Prostate gland (tissue), 2 donors: ENCODE measurements at regions not wholly inside any gene's neighbourhood (a gene's known extent, or its start where the extent isn't known, plus 50 kb on each side); places are given as distances from the start of the nearest gene placed in this dataset.

Source experiments
- DNase-seq: peaks from one replicate; pipeline ENCODE4 v3.0.0-alpha.2; 2019; ENCODE audit warnings: low spot score
- H3K27ac ChIP-seq, 2 donors: fragments of 200-600 bp; sonication (generic); 2 replicates each; pipeline ENCODE4 v1.5.1; 2017 to 2019
- H3K27me3 ChIP-seq: fragments of 200-600 bp; sonication (generic); replicated peaks from 2 replicates; pipeline ENCODE4 v1.5.1; 2019; ENCODE audit not compliant: insufficient read depth
- H3K36me3 ChIP-seq, 2 donors: fragments of 200-600 bp; sonication (generic); 1 replicate in 1 of 2; 2 replicates in 1 of 2; pipeline versions ENCODE4 v1.5.1 to v1.8.1; 2017 to 2019
- H3K4me1 ChIP-seq: fragments of 200-600 bp; sonication (generic); replicated peaks from 2 replicates; pipeline ENCODE4 v1.5.1; 2019
- H3K4me3 ChIP-seq, 2 donors: fragments of 200-600 bp; sonication (generic); 2 replicates each; pipeline ENCODE4 v1.5.1; 2017 to 2019
- H3K9me3 ChIP-seq: fragments of 200-600 bp; sonication (generic); 2 replicates; pipeline ENCODE4 v1.5.1; 2017
- POLR2A ChIP-seq: fragments of 450-650 bp; IDR thresholded peaks from one replicate; pipeline ENCODE4 v1.6.1; 2016; ENCODE audit warnings: antibody characterized with exemption, mild to moderate bottlenecking
- POLR2AphosphoS5 ChIP-seq: sonication (generic); formaldehyde crosslinking; IDR thresholded peaks from one replicate; pipeline ENCODE4 v1.6.1; 2017; ENCODE audit warnings: antibody characterized with exemption
- WGBS: methylation state at CpG from one replicate; pipeline ENCODE4 v1.1.5; 2018; 5-methylcytosine and 5-hydroxymethylcytosine counted together
- intact Hi-C: fragments of 100-400 bp; cut with DNase I; formaldehyde crosslinking; loops from one replicate; pipeline ENCODE4 v1.14.2; 2022
- TF ChIP-seq, protein P1 (sequence below), 4 experiments: fragments of 200-600 bp in 2 of 4; fragments of 450-650 bp in 2 of 4; sonication (generic) in 2 of 4; IDR thresholded peaks; 1 replicate in 3 of 4; 2 replicates in 1 of 4; pipeline ENCODE4 v1.5.1; 2016 to 2019; ENCODE audit warnings: antibody characterized with exemption in 4 of 4, mild to moderate bottlenecking in 2 of 4, moderate library complexity in 2 of 4

DNA sequence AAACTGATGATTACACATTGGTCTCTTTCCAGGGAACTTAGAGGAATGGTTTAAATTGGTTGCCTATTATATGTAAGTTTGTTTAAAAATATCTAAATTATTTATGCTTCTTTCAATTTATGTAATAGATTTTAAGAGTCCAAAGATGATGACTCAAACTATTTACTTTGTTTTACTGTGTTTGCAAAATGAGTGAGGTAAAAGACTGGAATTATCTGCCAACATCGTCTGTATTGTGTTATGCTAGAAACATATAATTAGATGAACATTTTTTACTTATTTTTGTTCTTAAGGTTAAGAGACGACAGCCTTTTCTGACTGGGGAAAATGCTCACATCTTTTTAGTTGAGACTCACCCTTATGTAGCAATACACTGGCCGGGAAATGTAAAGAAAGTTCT is 51.1 kb upstream of the SYTL5 start:
- Histone ChIP-seq H3K4me1 (no peaks in the 10 kb centered on the region), H3K27ac (no peak overlapping the region), H3K9me3 (no peaks in the 10 kb centered on the region), H3K27me3 (no peaks in the 10 kb centered on the region), H3K4me3 (no peak overlapping the region), H3K36me3 (no peaks in the 10 kb centered on the region)
- no peak for DNase-seq
- 53% methylated on average over 3 of the region's 3 CpGs for WGBS
- intact Hi-C loops, result no loop called here
- TF ChIP-seq POLR2AphosphoS5 (no peak), POLR2A (no peak)
- TF ChIP-seq, protein P1, sequence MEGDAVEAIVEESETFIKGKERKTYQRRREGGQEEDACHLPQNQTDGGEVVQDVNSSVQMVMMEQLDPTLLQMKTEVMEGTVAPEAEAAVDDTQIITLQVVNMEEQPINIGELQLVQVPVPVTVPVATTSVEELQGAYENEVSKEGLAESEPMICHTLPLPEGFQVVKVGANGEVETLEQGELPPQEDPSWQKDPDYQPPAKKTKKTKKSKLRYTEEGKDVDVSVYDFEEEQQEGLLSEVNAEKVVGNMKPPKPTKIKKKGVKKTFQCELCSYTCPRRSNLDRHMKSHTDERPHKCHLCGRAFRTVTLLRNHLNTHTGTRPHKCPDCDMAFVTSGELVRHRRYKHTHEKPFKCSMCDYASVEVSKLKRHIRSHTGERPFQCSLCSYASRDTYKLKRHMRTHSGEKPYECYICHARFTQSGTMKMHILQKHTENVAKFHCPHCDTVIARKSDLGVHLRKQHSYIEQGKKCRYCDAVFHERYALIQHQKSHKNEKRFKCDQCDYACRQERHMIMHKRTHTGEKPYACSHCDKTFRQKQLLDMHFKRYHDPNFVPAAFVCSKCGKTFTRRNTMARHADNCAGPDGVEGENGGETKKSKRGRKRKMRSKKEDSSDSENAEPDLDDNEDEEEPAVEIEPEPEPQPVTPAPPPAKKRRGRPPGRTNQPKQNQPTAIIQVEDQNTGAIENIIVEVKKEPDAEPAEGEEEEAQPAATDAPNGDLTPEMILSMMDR (IDR thresholded peaks at IDR 0.05), result no peak

DNA sequence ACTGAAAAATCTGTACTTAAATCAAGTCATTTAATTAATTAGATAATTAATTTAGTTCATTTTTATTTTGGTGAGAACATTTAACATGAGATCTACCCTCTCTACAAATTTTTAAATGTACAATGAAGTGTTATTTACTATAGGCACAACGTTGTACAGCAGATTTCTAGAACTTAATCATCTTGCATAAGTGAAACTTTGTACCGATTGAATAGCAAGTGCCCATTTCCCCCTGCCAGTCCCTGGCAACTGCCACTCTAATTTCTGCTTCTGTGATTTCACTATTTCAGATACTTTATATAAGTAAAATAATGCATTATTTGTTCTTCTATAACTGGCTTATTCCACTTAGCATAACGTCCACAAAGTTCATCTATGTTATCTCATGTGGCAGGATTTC is 50.1 kb upstream of the SYTL5 start:
- no peak for DNase-seq
- H3K4me3 ChIP-seq, result no peak overlapping the region
- 81% methylated on average over 3 of the region's 3 CpGs for WGBS
- intact Hi-C loops, result no loop called here
- TF ChIP-seq POLR2A (no peak), POLR2AphosphoS5 (no peak)
- TF ChIP-seq, protein P1 (IDR thresholded peaks at IDR 0.05), result no peak
- H3K4me1 ChIP-seq, result no peaks in the 10 kb centered on the region
- no peaks in the 10 kb centered on the region for H3K27me3 ChIP-seq
- no peak overlapping the region for H3K27ac ChIP-seq
- no peaks in the 10 kb centered on the region for H3K36me3 ChIP-seq
- H3K9me3 ChIP-seq, result no peaks in the 10 kb centered on the region
